MCF 10A (cell line): ENCODE measurements at regions not wholly inside any gene's neighbourhood (a gene's known extent, or its start where the extent isn't known, plus 50 kb on each side); places are given as distances from the start of the nearest gene placed in this dataset.

Experiments used
- BruUV-seq: library from RNA; stranded (reverse); fragments of 400-500 nt; replicated peaks from 2 replicates; lab custom pipeline; 2021; lab: Mats Ljungman, UMichigan
- CTCF ChIA-PET: fragments of 300-600 bp; sonication (Branson Sonifier 250); formaldehyde crosslinking; extraction: SDS; loops from one replicate; lab custom pipeline; 2021; ENCODE audit warnings: antibody characterized with exemption, inconsistent platforms; lab: Yijun Ruan, JAX
- POLR2A ChIA-PET: fragments of 300-600, 350-650 bp; sonication (Branson Sonifier 250); formaldehyde crosslinking; extraction: SDS; loops from one replicate; lab custom pipeline; 2020; ENCODE audit warnings: antibody characterized with exemption, inconsistent platforms; lab: Yijun Ruan, JAX
- DNase-seq: peaks from one replicate; pipeline ENCODE4 v3.0.0-alpha.2; 2018; ENCODE audit not compliant: unreplicated experiment
- H3K27ac Mint-ChIP-seq: one replicate; pipeline ENCODE4 v1.8.0; 2022; ENCODE audit warnings: mild to moderate bottlenecking, low read depth, mixed read lengths; ENCODE audit not compliant: unreplicated experiment
- H3K27me3 Mint-ChIP-seq: one replicate; pipeline ENCODE4 v1.8.0; 2022; ENCODE audit warnings: mixed read lengths; ENCODE audit not compliant: insufficient read depth, unreplicated experiment
- H3K36me3 Mint-ChIP-seq: one replicate; pipeline ENCODE4 v1.8.0; 2022; ENCODE audit warnings: mild to moderate bottlenecking, moderate library complexity, mixed read lengths; ENCODE audit not compliant: insufficient read depth, unreplicated experiment
- H3K4me1 Mint-ChIP-seq: one replicate; pipeline ENCODE4 v1.8.0; 2022; ENCODE audit warnings: mixed read lengths; ENCODE audit not compliant: insufficient read depth, unreplicated experiment
- H3K4me3 Mint-ChIP-seq: one replicate; pipeline ENCODE4 v1.8.0; 2022; ENCODE audit warnings: mild to moderate bottlenecking, moderate library complexity, mixed read lengths; ENCODE audit not compliant: unreplicated experiment
- H3K9me3 Mint-ChIP-seq: one replicate; pipeline ENCODE4 v1.8.0; 2022; ENCODE audit warnings: mixed read lengths; ENCODE audit not compliant: unreplicated experiment
- intact Hi-C: fragments of 100-400 bp; cut with micrococcal nuclease; formaldehyde crosslinking; loops from 2 replicates; pipeline ENCODE4 v1.14.1; 2022
- TF ChIP-seq, protein P1 (sequence below): fragments of 200-600 bp; IDR thresholded peaks from one replicate; pipeline ENCODE4 v1.8.0; 2022; ENCODE audit warnings: antibody characterized with exemption, mild to moderate bottlenecking; ENCODE audit not compliant: unreplicated experiment

DNA sequence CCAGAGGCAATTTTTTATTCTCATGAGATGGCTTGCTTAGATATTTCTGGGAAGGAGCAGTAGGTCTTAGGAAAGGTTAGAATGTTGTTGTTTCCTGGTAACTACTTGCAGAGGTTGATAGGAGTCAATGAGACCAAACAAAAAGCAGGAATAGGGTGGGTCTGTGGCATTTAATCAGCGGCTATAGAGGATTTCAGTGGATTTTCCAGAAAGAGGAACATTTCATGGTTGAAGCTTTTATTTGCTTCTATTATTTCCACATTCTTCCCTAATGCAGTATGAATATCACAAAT, 111.3 kb upstream of the PALMD start:
- Mint-ChIP-seq H3K4me3 (no peak overlapping the region), H3K27me3 (no peaks in the 10 kb centered on the region), H3K4me1 (no peaks in the 10 kb centered on the region), H3K36me3 (no peaks in the 10 kb centered on the region), H3K27ac (no peak overlapping the region), H3K9me3 (no peaks in the 10 kb centered on the region)
- no TSS peak for BruUV-seq
- POLR2A ChIA-PET = interaction anchor here (0.7 to 1.3 kb wide), 2 partner anchors 12 to 14 kb away, joined by 3 to 4 read pairs; no protein-coding TSS in a partner anchor
- TF ChIP-seq, protein P1, sequence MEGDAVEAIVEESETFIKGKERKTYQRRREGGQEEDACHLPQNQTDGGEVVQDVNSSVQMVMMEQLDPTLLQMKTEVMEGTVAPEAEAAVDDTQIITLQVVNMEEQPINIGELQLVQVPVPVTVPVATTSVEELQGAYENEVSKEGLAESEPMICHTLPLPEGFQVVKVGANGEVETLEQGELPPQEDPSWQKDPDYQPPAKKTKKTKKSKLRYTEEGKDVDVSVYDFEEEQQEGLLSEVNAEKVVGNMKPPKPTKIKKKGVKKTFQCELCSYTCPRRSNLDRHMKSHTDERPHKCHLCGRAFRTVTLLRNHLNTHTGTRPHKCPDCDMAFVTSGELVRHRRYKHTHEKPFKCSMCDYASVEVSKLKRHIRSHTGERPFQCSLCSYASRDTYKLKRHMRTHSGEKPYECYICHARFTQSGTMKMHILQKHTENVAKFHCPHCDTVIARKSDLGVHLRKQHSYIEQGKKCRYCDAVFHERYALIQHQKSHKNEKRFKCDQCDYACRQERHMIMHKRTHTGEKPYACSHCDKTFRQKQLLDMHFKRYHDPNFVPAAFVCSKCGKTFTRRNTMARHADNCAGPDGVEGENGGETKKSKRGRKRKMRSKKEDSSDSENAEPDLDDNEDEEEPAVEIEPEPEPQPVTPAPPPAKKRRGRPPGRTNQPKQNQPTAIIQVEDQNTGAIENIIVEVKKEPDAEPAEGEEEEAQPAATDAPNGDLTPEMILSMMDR = no peak
- intact Hi-C loops = no loop called here
- CTCF ChIA-PET = interaction anchor here (0.6 kb wide), 1 partner anchor 218 kb away, joined by 3 read pairs; no protein-coding TSS in a partner anchor
- no peak for DNase-seq

DNA sequence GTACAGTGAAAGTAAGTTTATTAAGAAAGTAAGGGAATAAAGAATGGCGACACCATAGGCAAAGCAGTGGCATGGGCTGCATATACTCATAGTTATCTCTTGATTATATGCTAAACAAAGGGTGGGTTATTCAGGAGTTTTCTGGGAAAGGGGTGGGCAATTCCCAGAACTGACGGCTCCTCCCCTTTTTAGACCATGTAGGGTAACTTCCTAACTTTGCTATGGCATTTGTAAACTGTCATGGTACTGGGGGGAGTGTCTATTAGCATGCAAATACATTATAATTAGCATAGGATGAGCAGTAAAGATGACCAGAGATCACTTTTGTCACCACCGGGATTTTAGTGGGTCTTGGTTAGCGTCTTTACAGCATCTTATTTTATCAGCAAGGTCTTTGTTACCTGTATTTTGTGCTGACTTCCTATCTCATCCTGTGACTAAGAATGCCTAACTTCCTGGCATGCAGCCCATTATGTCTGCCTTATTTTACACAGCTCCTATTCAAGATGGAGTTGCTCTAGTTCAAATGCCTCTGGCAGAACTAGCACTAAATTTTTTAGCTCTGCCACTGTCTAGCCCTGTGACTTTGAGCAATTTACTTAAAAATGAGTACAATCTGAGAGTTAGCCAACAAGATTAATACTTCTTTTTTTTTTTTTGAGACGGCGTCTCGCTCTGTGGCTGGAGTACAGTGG, 110.3 kb upstream of the PALMD start:
- Mint-ChIP-seq H3K36me3 (no peaks in the 10 kb centered on the region), H3K4me3 (no peak overlapping the region), H3K9me3 (no peaks in the 10 kb centered on the region), H3K4me1 (no peaks in the 10 kb centered on the region), H3K27ac (no peak overlapping the region), H3K27me3 (no peaks in the 10 kb centered on the region)
- DNase-seq = peak; percentile 49
- ChIA-PET POLR2A (interaction anchor here (1.4 kb wide), 1 partner anchor 147 kb away, joined by 4 read pairs; no protein-coding TSS in a partner anchor), CTCF (interaction anchor here (0.6 to 1.8 kb wide), 3 partner anchors 9 to 55 kb away, joined by 3 to 6 read pairs (median 5); no protein-coding TSS in a partner anchor)
- TF ChIP-seq, protein P1 = no peak
- intact Hi-C loops = no loop called here
- BruUV-seq = no TSS peak

DNA sequence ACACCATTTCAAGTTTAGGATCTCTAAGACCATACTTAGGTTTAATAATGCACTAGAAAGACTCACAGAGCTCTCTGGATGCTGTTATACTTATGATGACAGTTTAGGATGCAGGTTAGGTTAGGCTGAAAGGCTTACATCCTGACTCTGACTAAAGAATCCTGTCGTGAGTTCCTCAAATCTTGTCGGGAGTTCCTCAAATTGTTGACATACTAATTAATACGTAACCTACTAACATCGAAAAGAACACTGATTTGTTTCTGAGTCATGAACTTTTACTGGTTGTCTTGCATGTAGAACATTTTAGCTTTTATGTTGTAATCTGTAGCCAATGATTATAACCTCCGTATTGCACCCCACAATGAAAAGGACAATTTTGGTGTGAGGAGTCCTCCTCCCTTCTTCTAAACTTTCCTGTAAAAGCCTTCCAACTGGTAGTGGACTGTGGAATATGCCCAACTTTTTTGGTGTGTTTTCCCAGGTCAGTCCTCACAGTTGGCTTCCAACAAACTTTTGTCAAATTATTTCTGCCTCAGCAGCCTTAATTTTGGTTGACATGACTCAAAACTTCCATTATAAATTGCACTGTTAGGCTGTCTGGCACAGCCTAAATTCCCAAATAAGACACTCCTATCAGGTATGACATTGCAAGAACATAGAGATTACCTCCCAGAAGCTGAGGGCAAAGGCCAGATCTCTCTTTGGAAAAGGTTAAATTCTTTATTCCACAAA, 107.9 kb upstream of the PALMD start:
- no TSS peak for BruUV-seq
- no peaks in the 10 kb centered on the region for H3K9me3 Mint-ChIP-seq
- no peak overlapping the region for H3K4me3 Mint-ChIP-seq
- TF ChIP-seq, protein P1 = no peak
- no peak overlapping the region for H3K27ac Mint-ChIP-seq
- no peak for DNase-seq
- POLR2A ChIA-PET = interaction anchor here (0.8 kb wide), 1 partner anchor 43 kb away, joined by 3 read pairs; no protein-coding TSS in a partner anchor
- H3K27me3 Mint-ChIP-seq = no peaks in the 10 kb centered on the region
- H3K36me3 Mint-ChIP-seq = no peaks in the 10 kb centered on the region
- intact Hi-C loops = no loop called here
- H3K4me1 Mint-ChIP-seq = no peaks in the 10 kb centered on the region
- CTCF ChIA-PET = interaction anchor here (0.6 to 1.4 kb wide), 7 partner anchors 10 to 921 kb away, joined by 3 to 6 read pairs (median 3); no protein-coding TSS in a partner anchor

DNA sequence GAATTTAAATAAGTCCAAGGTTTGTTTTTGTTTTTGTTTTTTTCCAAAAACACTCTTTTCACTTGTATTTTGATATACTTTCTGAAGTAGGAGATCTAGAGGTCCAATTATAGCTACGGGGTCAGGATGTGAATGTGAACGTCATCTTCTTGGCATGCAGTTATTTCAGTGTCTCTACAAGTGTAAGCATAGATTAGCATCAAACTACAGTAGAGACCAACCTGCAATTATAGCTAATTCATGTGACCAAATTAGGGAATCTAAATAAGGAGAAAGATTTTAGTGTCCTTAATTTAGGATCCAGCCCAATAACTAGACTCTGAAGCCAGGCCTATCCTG, 107.3 kb upstream of the PALMD start:
- no peaks in the 10 kb centered on the region for H3K36me3 Mint-ChIP-seq
- no peak overlapping the region for H3K27ac Mint-ChIP-seq
- no TSS peak for BruUV-seq
- no peak overlapping the region for H3K4me3 Mint-ChIP-seq
- H3K9me3 Mint-ChIP-seq = no peaks in the 10 kb centered on the region
- TF ChIP-seq, protein P1 = no peak
- no peak for DNase-seq
- ChIA-PET CTCF (interaction anchor here (0.6 to 1.4 kb wide), 5 partner anchors 10 to 921 kb away, joined by 3 to 6 read pairs (median 4); no protein-coding TSS in a partner anchor), POLR2A (no interaction called here)
- intact Hi-C loops = no loop called here
- H3K27me3 Mint-ChIP-seq = no peaks in the 10 kb centered on the region
- no peaks in the 10 kb centered on the region for H3K4me1 Mint-ChIP-seq
